Smooth muscle cell (in vitro differentiated cells): ENCODE measurements at regions not wholly inside any gene's neighbourhood (a gene's known extent, or its start where the extent isn't known, plus 50 kb on each side); places are given as distances from the start of the nearest gene placed in this dataset.

ENCODE experiments used
- DNase-seq: peaks from one replicate; lab custom pipeline; 2025; ENCODE audit not compliant: unreplicated experiment; lab: John Stamatoyannopoulos, UW
- H2AFZ ChIP-seq: fragments of 200-600 bp; sonication (generic); 2 replicates; pipeline ENCODE4 v1.6.0; 2016; ENCODE audit warnings: antibody characterized with exemption, low read depth, mild to moderate bottlenecking
- H3F3A ChIP-seq: fragments of 200-600 bp; sonication (generic); 2 replicates; pipeline ENCODE4 v1.6.0; 2017; ENCODE audit warnings: antibody characterized with exemption, low read depth
- H3K27ac ChIP-seq: fragments of 200-600 bp; sonication (generic); 2 replicates; pipeline ENCODE4 v1.5.1; 2016; ENCODE audit warnings: low read depth, mild to moderate bottlenecking
- H3K27me3 ChIP-seq: fragments of 200-600 bp; sonication (generic); 2 replicates; pipeline ENCODE4 v1.6.1; 2016; ENCODE audit warnings: low read depth, mild to moderate bottlenecking
- H3K36me3 ChIP-seq: fragments of 200-600 bp; sonication (generic); 2 replicates; pipeline ENCODE4 v1.5.1; 2016; ENCODE audit warnings: low read depth
- H3K4me1 ChIP-seq: fragments of 200-600 bp; sonication (generic); 2 replicates; pipeline ENCODE4 v1.5.1; 2016; ENCODE audit warnings: low read depth
- H3K4me2 ChIP-seq: fragments of 200-600 bp; sonication (generic); 2 replicates; pipeline ENCODE4 v1.6.0; 2016; ENCODE audit warnings: mild to moderate bottlenecking
- H3K4me3 ChIP-seq: fragments of 200-600 bp; sonication (generic); 2 replicates; pipeline ENCODE4 v1.5.1; 2016; ENCODE audit warnings: mild to moderate bottlenecking
- H3K79me2 ChIP-seq: fragments of 200-600 bp; sonication (generic); 2 replicates; pipeline ENCODE4 v1.6.0; 2016; ENCODE audit warnings: low read depth, mild to moderate bottlenecking
- H3K9ac ChIP-seq: fragments of 200-600 bp; sonication (generic); 2 replicates; pipeline ENCODE4 v1.6.0; 2016; ENCODE audit warnings: low read depth
- H3K9me3 ChIP-seq: fragments of 200-600 bp; sonication (generic); replicated peaks from 2 replicates; pipeline ENCODE4 v1.5.1; 2016; ENCODE audit warnings: low read depth
- H4K20me1 ChIP-seq: fragments of 200-600 bp; sonication (generic); 2 replicates; pipeline ENCODE4 v1.6.0; 2016; ENCODE audit warnings: low read depth
- whole genome bisulfite sequencing: methylation state at CpG from one replicate; pipeline ENCODE4 v1.1.7; 2016; ENCODE audit warnings: low lambda C conversion rate; 5-methylcytosine and 5-hydroxymethylcytosine counted together
- TF ChIP-seq, protein P1 (sequence below): fragments of 200-600 bp; sonication (generic); IDR thresholded peaks from 2 replicates; pipeline ENCODE4 v1.5.1; 2017; ENCODE audit warnings: borderline replicate concordance, mild to moderate bottlenecking, antibody characterized with exemption; ENCODE audit not compliant: insufficient read depth, poor library complexity, severe bottlenecking

DNA sequence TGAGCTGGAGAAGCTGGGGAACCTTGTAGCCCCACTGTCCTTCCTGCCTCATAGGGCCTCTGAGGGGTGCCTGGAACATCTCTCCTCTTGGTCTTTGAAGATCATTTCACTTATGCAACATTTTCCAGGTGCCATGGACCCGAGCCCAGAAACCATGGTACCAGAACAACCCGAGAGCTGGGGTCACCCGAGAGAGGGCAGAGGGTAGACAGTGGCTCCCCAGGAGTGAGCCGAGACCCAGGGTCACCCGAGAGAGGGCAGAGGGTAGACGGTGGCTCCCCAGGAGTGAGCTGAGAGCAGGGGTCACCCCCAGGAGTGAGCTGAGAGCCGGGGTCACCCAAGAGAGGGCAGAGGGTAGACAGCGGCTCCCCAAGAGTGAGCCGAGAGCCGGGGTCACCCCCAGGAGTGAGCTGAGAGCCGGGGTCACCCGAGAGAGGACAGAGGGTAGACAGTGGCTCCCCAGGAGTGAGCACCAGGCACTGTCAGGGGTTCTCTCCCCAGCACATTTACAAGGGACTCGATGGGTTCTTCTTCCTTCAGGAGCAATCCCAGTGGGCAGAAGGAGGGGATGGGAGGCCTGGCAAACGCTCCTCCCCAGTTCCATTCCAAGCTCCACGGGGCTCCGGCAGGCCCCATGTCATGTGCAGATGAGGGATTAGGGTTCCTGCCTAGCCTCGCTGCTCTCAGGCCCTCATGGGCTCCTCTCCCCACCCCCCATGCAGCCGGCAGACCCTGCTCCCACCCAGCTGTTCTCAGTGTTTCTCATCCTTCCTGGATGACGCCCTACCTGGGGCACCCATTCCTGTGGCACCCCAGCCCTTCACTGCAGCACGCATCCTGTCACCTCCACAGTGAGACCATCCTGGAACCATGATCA, 163.5 kb downstream of the RTP5 start:
- Histone ChIP-seq H3K79me2 (no peaks in the 10 kb centered on the region), H3K36me3 (no peaks in the 10 kb centered on the region), H2AFZ (no peak overlapping the region), H3K4me1 (no peaks in the 10 kb centered on the region), H3K27ac (no peak overlapping the region), H3F3A (no peaks in the 10 kb centered on the region), H3K9me3 (no peaks in the 10 kb centered on the region), H3K4me3 (no peak overlapping the region), H3K4me2 (no peak overlapping the region), H3K9ac (no peak overlapping the region), H3K27me3 (peaks cover 24% of the 10 kb centered on the region), H4K20me1 (no peaks in the 10 kb centered on the region)
- WGBS, result 88% methylated on average over 18 of the region's 20 CpGs
- DNase-seq, result no peak
- TF ChIP-seq, protein P1, sequence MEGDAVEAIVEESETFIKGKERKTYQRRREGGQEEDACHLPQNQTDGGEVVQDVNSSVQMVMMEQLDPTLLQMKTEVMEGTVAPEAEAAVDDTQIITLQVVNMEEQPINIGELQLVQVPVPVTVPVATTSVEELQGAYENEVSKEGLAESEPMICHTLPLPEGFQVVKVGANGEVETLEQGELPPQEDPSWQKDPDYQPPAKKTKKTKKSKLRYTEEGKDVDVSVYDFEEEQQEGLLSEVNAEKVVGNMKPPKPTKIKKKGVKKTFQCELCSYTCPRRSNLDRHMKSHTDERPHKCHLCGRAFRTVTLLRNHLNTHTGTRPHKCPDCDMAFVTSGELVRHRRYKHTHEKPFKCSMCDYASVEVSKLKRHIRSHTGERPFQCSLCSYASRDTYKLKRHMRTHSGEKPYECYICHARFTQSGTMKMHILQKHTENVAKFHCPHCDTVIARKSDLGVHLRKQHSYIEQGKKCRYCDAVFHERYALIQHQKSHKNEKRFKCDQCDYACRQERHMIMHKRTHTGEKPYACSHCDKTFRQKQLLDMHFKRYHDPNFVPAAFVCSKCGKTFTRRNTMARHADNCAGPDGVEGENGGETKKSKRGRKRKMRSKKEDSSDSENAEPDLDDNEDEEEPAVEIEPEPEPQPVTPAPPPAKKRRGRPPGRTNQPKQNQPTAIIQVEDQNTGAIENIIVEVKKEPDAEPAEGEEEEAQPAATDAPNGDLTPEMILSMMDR, result no peak

DNA sequence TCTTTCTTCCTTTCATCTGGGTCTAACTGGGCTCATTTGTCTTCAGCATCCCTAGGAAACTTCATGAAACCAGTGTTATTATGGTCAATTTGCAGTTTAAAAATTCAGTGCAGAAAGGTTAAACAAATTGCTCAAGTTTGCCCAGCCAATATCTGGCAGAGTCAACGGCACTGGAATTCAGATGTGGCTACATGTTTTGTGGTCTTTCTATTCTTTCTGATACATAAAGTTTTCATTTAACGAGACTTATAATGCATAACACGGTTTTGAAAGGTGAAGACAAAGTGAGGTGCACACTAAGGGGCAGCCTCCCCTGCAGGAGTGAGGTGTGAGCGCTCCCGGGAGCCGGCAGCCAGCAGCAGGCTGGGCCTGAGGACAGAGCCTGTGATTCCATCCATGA, 164.6 kb downstream of the RTP5 start:
- TF ChIP-seq, protein P1, result no peak
- Histone ChIP-seq H3K9me3 (no peaks in the 10 kb centered on the region), H3K27me3 (peaks cover 24% of the 10 kb centered on the region), H3F3A (no peaks in the 10 kb centered on the region), H3K9ac (no peak overlapping the region), H3K79me2 (no peaks in the 10 kb centered on the region), H3K4me3 (no peak overlapping the region), H3K36me3 (no peaks in the 10 kb centered on the region), H3K4me2 (no peak overlapping the region), H3K4me1 (no peaks in the 10 kb centered on the region), H3K27ac (no peak overlapping the region), H2AFZ (no peak overlapping the region), H4K20me1 (no peaks in the 10 kb centered on the region)
- 83% methylated on average over 6 of the region's 6 CpGs for WGBS
- no peak for DNase-seq

DNA sequence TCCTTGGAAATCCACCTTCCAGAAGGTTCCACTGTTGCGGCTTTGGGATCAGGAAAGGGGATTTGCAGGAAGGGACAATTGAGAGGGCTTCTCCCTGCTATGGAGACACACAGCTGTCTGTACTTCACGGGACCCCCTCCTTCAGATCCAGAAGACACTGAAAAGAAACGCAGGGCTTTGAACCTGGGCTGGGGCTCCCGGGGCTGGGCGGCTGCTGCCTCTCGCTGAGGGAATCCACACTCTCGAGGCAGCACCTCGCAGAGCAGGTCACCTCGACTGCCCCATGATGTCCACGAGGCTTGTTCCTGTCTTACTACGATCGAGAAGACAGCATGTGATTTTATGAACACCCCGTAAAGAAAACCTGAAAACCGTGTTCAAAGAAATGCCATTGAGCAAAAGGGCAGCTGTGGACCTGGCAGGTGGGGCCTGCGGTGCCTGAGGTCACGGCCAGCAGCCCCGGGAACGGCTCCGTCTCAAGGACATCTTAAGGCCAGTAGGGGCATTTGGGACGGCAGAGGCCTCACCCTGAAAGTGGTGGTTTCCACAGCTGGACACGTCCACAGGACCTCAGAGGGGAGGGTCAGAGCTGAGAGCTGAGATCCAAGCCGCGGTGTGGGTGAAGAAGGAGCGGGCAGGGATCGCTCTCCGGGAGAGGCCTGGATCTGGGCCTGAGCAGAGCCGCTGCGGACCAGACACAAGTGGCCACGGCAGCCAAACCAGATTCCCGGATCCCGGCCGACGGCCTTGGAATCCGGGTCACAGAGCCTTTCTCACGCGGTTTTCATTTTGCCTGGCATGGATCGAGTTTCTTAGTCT, 165.7 kb downstream of the RTP5 start:
- Histone ChIP-seq H3K27ac (no peak overlapping the region), H3K9me3 (no peaks in the 10 kb centered on the region), H3K27me3 (peaks cover 24% of the 10 kb centered on the region), H4K20me1 (no peaks in the 10 kb centered on the region), H3K36me3 (no peaks in the 10 kb centered on the region), H2AFZ (no peak overlapping the region), H3K4me1 (no peaks in the 10 kb centered on the region), H3K79me2 (no peaks in the 10 kb centered on the region), H3K4me3 (no peak overlapping the region), H3K9ac (no peak overlapping the region), H3K4me2 (no peak overlapping the region), H3F3A (no peaks in the 10 kb centered on the region)
- no peak for DNase-seq
- WGBS, result 91% methylated on average over 37 of the region's 37 CpGs
- TF ChIP-seq, protein P1, result no peak
